Vagina (tissue), 2 donors: ENCODE measurements at regions not wholly inside any gene's neighbourhood (a gene's known extent, or its start where the extent isn't known, plus 50 kb on each side); places are given as distances from the start of the nearest gene placed in this dataset.

Experiments
- DNase-seq, 2 donors: peaks; one replicate each; pipeline ENCODE4 v3.0.0-alpha.2; 2017; ENCODE audit errors: extremely low spot score in 2 of 2
- H3K27ac ChIP-seq: fragments of 200-600 bp; sonication (generic); one replicate; pipeline ENCODE4 v1.5.1; 2019
- H3K27me3 ChIP-seq: fragments of 200-600 bp; sonication (generic); one replicate; pipeline ENCODE4 v1.5.1; 2019
- H3K36me3 ChIP-seq, 2 donors: fragments of 200-600 bp; sonication (generic); one replicate each; pipeline ENCODE4 v1.5.1; 2017 to 2019
- H3K4me1 ChIP-seq: fragments of 200-600 bp; sonication (generic); one replicate; pipeline ENCODE4 v1.5.1; 2019
- H3K4me3 ChIP-seq, 2 donors: fragments of 200-600 bp; sonication (generic); 1 replicate in 1 of 2; 2 replicates in 1 of 2; pipeline ENCODE4 v1.5.1; 2016 to 2019
- H3K9me3 ChIP-seq: fragments of 200-600 bp; sonication (generic); one replicate; pipeline ENCODE4 v1.5.1; 2019
- CTCF ChIP-seq, 3 experiments: fragments of 450-650 bp in 2 of 3; fragments of 200-600 bp in 1 of 3; sonication (generic) in 1 of 3; IDR thresholded peaks; one replicate each; pipeline ENCODE4 v1.5.1; 2017 to 2019; ENCODE audit warnings: antibody characterized with exemption in 3 of 3, mild to moderate bottlenecking in 2 of 3, moderate library complexity in 2 of 3
- POLR2A ChIP-seq, 2 donors: fragments of 450-650 bp; IDR thresholded peaks; one replicate each; pipeline ENCODE4 v1.6.1; 2017; ENCODE audit warnings: antibody characterized with exemption in 2 of 2, mild to moderate bottlenecking in 2 of 2, moderate library complexity in 2 of 2
- POLR2AphosphoS5 ChIP-seq, 2 donors: sonication (generic); formaldehyde crosslinking; IDR thresholded peaks; one replicate each; pipeline ENCODE4 v1.9.0; 2017; ENCODE audit warnings: antibody characterized with exemption in 2 of 2, mild to moderate bottlenecking in 2 of 2, low read depth in 1 of 2; ENCODE audit not compliant: insufficient read depth in 1 of 2
- intact Hi-C: fragments of 100-400 bp; cut with DNase I; formaldehyde crosslinking; loops from one replicate; pipeline ENCODE4 v1.15.1; 2023

DNA sequence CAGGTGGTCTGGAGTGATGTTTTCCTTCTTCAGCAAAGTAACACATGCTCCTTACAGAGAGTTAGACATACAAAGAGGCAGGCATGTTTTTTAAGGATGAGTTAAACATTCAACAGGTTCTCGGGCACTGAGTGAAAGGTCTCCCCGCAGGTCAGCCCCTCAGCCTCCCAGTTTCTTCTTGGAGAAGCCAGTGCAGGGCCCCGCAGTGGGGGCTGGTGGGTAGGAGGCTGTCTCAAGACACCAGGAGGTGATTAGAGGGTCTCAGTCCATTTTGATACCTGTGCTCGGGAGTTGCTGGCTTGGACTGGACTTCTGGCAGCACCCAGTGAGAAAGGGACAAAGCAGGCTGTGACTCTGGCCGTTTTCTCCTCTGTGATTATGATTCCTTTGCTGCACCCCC, 78.6 kb upstream of the ZNF479 start:
- TF ChIP-seq POLR2AphosphoS5 (IDR thresholded peaks at IDR 0.05; ENCODE audit: insufficient read depth in 1 of 2, low read depth in 1 of 2) (no peak), CTCF (IDR thresholded peaks at IDR 0.05) (no peak), POLR2A (IDR thresholded peaks at IDR 0.05) (no peak)
- intact Hi-C loops: no loop called here
- H3K27ac ChIP-seq: no peak overlapping the region
- no peaks in the 10 kb centered on the region for H3K27me3 ChIP-seq
- no peak for DNase-seq
- H3K9me3 ChIP-seq: no peaks in the 10 kb centered on the region
- no peaks in the 10 kb centered on the region for H3K4me1 ChIP-seq
- H3K36me3 ChIP-seq: no peaks in the 10 kb centered on the region
- no peak overlapping the region for H3K4me3 ChIP-seq

DNA sequence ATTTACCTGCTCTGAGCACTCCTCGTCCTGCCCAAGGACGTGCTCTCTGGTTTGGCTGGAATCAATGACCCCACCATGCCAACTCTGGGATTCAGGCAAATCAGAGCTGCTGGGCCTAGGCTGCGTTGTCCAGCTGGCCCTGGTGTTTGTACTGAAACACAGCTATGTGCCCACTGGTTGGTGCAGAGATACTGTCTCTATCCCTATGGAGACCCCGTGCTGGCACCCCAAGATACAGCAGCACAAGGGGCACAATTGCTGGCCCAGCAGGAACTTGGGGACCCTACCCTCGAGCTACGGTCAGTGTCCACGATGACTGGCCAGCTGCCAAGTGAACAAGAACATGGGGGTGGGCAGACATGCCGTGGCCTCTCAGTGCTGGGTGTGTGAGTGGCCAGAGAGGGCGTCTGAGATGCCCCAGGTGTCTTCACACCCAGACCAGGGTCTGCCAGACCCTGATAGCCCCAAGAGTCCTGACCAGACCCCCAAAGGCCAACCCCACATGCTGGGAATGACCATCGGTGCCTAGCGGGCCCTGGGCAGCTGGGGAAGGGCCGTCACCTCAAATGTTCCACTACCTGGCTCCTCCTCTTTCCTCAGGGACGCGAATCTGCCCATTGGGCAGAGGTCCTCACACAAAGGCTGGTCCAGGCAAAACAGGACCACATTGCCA, 79.3 kb upstream of the ZNF479 start:
- TF ChIP-seq POLR2A (IDR thresholded peaks at IDR 0.05): no peak
- no peaks in the 10 kb centered on the region for H3K36me3 ChIP-seq
- no peaks in the 10 kb centered on the region for H3K9me3 ChIP-seq
- no peak overlapping the region for H3K27ac ChIP-seq
- no peak overlapping the region for H3K4me3 ChIP-seq
- H3K27me3 ChIP-seq: no peaks in the 10 kb centered on the region
- no peak for DNase-seq
- no peaks in the 10 kb centered on the region for H3K4me1 ChIP-seq
- intact Hi-C loops: no loop called here

GRCh38 chr7:57215423-57215822, 83.2 kb upstream of the ZNF479 start:
- Histone ChIP-seq H3K27ac (no peak overlapping the region), H3K36me3 (no peaks in the 10 kb centered on the region), H3K27me3 (no peaks in the 10 kb centered on the region), H3K9me3 (no peaks in the 10 kb centered on the region), H3K4me3 (no peak overlapping the region), H3K4me1 (no peaks in the 10 kb centered on the region)
- no peak for DNase-seq
- intact Hi-C loops: no loop called here
- TF ChIP-seq POLR2A (IDR thresholded peaks at IDR 0.05): no peak
- no peak for TF ChIP-seq POLR2AphosphoS5 (IDR thresholded peaks at IDR 0.05; ENCODE audit: insufficient read depth in 1 of 2, low read depth in 1 of 2)
- no peak for TF ChIP-seq CTCF (IDR thresholded peaks at IDR 0.05)

GRCh38 chr7:57216340-57216739, 84.1 kb upstream of the ZNF479 start:
- no peak for TF ChIP-seq POLR2A (IDR thresholded peaks at IDR 0.05)
- TF ChIP-seq POLR2AphosphoS5 (IDR thresholded peaks at IDR 0.05; ENCODE audit: insufficient read depth in 1 of 2, low read depth in 1 of 2): no peak
- TF ChIP-seq CTCF (IDR thresholded peaks at IDR 0.05): no peak
- no peaks in the 10 kb centered on the region for H3K9me3 ChIP-seq
- intact Hi-C loops: no loop called here
- no peak overlapping the region for H3K4me3 ChIP-seq
- H3K4me1 ChIP-seq: no peaks in the 10 kb centered on the region
- no peaks in the 10 kb centered on the region for H3K36me3 ChIP-seq
- no peaks in the 10 kb centered on the region for H3K27me3 ChIP-seq
- DNase-seq: no peak
- H3K27ac ChIP-seq: no peak overlapping the region

DNA sequence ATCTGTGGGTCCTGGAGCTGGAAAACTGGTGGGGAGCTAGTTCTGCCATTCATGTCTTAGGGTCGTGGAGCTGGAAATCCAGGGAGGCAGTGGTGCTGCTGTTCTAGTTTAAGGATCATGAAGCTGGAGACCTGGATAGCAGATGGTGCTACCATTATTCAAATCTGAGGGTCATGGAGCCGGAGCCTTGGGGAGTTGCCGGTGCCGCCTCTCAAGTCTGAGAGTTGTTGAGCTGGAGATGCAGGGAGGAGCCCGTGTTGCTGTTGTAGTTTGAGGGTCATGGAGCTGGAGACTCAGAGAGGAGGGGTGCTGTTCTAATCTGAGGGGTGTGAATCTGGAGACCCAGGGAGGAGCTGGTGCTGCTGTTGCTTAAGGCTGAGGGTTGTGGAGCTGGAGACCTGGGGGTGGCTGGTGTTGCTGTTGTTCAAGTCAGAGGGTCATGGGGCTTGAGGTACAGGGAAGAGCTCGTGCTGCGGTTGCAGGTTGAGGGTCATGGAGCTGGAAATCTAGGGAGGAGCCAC, 86.0 kb upstream of the ZNF479 start:
- H3K4me1 ChIP-seq: no peaks in the 10 kb centered on the region
- no peak overlapping the region for H3K27ac ChIP-seq
- H3K27me3 ChIP-seq: no peaks in the 10 kb centered on the region
- DNase-seq: no peak
- no peaks in the 10 kb centered on the region for H3K36me3 ChIP-seq
- TF ChIP-seq POLR2AphosphoS5 (IDR thresholded peaks at IDR 0.05; ENCODE audit: insufficient read depth in 1 of 2, low read depth in 1 of 2) (no peak), CTCF (IDR thresholded peaks at IDR 0.05) (no peak)
- intact Hi-C loops: no loop called here
- no peaks in the 10 kb centered on the region for H3K9me3 ChIP-seq
- no peak overlapping the region for H3K4me3 ChIP-seq
